Activated CD4-positive, alpha-beta T cell treated with anti-CD3 and anti-CD28 coated beads, Interleukin-2, amount 50 U/mL, for 16 hours (primary cell): ENCODE measurements at regions not wholly inside any gene's neighbourhood (a gene's known extent, or its start where the extent isn't known, plus 50 kb on each side); places are given as distances from the start of the nearest gene placed in this dataset.
"Not testable (repeated sequence)": the region's sequence is repeated elsewhere in the genome, so short reads cannot be mapped to it uniquely, and the experiment has no call there.

Source experiments
- DNase-seq: peaks from one replicate; pipeline ENCODE4 v3.0.0-alpha.2; 2020

DNA sequence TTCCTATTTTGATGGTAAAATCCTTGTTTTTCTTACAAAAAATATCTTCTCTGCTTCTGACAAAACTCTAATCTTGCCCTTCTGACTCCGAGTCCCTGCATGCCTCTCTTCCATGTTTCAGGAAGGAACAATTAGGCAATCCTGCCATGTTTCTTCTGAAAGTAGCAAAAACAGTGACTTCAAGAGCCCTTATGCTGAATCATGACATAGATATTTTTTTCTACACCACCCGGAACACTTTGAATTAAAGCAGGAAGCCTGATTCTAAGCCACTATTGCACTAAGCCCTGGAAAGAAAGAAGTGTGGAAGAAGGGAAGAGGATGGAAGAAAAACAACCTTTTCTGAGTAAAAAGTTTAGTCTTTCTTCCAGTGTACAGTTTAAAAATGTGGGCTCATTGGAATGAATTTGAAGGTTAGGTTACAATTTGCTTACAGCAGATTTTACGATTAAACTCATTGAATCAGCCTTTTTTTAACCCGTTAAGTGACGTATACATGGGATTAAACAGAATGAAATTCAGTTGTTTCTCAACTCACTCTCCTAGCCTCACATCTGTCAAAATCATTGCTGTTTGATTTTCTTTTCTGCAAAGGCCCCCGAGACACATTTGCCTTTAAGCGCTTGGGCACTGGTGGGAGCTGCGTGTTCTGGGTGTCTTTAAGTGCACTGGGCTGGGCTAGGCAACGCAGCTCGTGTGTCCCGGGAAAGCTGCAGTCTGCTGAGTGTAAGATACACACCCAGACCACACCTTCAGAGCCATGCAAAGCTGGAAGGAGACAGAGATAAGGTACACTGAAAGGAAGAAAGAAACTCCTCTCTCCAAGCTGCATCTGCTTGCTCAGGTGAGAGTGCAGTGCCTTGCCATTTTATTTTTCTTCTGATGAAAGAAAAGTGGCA lies 159.4 kb upstream of the CITED2 start:
- peak; percentile 18 for DNase-seq

DNA sequence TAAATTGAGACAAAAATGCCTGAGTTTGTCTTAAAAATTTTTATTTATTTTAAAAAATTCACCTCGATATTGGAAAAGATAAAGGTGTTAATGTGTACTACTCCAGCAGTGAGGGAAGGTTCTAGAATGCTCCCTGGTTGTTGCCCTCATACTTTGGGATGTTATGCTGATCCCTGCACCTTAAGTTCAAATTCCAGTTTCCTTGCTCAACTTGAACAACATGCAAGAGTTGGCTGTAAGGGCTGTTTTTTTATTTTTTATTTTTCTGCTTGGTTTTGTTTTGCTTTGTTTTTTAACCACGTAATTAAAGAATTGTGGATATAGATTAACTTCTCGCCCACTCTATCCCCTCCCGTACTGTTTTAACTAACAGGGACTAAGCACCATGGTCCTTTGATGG lies 158.7 kb upstream of the CITED2 start:
- no peak for DNase-seq

DNA sequence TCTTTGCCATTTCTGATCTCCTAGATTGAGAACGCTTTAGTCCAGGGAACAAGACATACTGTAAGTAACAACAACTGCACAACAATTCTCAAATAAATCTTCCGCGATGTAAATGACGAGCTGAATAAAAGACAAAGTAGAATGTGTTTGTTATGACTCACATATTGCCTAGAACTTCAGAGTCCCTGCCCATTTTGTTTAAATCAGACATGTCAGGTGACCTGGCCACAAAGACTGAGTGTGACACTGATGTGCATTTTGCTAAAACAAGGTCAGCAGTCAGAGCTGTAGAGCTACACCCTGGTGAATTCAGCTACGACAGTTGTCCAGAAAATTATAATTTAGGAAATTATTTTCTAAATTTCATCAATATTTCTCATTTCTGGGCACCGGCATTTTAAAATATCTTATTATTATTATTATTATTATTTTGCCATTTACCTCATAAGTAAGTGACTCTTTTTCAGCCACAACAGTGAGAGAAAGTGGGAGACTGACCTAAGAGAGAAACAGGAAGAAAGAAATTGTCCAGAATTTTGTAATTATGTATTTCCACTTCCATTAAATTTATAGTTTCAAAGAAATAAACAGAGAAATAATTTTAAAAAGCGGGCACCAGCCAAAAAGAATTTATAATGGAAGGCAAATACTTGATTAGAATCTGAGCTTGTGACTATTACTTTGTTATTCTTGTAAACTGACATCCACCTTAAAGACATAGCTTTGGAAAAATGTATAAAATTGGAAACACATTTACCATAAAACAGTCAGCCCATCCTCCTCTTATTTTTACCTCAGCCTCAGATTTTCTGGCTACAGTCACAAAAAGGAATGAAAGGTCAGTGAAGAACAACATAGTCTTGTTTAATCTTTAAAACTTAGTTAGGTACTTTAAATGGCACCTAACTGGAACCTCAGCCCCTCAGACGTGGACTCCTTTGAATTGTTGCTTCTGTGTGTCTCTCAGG lies 157.0 kb upstream of the CITED2 start:
- DNase-seq = peak; percentile 87

DNA sequence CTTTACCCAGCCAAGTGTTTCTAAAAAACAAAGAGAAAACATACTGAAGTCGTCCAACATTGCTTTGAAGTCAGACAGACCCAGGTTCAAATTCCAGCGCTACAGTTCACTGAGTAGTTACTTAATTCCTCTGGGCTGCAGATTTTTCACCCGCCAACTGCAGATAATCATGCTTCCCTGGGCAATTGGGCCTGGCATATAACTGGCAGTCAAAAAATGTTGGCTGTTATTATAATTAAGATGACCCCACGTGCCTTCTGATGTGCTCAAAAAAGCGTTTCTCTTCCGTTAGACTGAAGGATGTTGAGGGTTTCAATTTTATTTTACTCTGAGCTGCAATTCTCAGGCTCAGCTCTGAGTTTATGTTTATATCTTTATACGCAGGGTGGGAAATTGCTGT lies 156.1 kb upstream of the CITED2 start:
- DNase-seq = peak; percentile 45

DNA sequence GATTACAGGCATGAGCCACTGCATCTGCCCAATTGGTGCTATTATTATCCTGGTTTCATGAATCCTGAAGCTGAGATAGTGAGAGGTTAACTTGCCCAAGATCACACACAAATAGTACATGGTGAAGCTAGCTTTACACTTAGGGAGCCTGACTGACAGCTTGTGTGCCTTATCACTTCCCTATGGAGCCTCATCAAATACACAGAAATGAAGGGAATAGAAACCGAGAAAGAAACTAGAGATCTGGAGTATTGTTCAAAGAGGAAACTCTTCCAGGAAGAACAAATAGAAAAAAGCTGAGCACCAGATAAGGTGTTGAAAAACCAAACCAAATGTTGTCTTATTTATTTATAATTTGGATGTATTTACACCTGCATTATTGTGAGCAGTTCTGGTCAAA lies 155.0 kb upstream of the CITED2 start:
- no peak for DNase-seq

DNA sequence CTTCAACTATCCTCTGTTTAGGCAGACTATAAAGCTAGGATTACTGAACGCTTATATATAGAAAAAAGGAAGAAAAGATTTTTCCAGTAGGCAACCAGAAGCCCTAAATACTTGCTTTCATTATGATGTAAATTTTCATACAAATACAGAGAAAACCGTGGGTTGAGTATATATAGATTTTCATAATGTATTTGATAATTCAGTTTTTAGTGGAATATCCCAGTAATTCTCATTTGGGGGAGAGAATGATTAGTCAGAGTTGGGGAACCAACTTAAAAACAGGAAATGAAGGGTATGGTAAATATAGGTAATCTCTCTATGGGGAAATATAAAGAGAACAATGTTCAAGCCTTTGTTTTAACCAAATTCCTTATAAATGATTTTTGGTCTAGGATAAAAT lies 154.0 kb upstream of the CITED2 start:
- DNase-seq = no peak

DNA sequence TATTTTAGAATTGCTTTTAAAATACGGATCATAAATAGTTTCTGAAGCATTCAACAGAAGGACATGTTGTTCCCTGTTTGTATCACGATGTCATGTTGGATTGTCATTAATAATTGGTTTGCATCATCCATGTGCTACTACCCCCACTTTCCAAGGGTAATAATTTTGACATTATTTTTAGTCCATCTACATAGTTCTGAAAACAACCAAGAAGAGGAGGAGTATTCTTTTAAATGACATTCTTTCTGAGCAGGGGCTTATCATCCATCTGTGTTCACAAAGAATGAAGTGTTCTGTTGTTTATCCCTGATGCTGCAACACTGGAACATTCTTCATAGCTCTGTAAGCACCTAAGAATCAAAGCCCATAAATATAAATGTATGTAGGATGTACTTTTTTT lies 151.0 kb upstream of the CITED2 start:
- no peak for DNase-seq

DNA sequence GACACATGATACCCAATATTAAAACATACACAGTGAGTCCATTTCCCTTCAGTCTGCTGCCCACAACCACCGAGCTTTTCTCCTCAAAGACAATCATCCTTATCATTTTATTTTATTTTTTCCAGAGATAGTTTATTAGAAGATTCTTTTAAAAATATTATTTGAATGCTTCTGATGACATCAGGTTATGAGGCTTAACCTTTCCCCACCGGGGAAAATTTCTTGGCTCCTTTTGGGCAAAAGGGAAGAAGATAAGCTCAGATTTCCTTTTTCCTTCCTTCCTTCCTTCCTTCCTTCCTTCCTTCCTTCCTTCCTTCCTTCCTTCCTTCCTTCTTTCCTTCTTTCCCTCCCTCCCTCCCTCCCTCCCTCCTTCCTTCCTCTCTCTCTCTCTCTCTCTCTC lies 149.5 kb upstream of the CITED2 start:
- DNase-seq = no peak

DNA sequence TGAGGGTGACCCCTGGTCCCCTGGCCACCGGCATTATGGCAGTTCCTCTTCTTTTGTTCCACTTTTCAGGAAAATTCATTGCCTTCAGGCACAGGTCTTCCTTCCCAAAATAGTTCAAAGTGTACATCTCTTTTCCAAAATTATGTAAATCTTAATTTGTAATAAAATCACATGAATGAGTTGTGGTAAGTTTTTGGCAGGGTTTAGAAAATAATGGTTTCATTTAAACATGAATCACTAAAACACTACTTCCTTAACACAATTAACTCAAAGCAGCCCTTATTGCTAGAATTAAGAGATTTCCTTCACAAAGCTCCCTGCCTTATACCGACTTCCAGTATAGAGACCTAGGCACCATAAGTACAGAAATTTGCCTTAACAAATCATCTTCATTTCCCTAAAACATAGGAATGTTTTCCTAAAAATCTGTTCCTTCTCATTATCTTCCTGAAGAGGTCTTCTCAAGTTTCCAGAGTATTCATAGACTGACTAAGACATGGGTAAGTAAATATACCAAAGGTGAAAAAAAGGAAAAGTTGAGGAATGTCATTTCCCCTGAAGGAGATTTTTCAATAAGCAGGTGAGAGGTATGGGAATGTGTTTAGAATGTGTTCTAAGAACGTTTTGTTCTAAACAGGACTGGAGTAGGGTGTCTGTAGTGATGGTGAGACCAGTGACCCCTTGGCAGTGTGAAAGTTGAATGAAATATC lies 148.2 kb upstream of the CITED2 start:
- no peak for DNase-seq

DNA sequence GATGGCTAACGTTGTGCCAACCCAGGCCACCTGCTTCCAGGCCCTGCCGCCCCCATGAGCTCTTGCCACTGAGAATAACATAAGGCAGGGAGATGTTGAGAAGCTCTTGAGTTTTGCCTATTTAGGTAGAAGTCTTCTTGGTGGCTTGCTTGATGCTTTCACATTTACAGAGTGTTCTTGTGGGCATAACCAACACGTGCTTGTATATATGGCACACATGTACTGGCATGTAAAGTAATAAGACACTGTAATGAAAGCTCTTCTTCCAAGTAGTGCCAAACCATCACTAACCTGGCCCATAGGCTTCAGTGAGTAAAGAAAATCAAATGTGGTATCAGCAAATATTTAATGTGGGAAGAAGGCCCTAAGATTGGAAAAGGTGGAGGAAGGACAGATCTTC lies 146.9 kb upstream of the CITED2 start:
- no peak for DNase-seq

DNA sequence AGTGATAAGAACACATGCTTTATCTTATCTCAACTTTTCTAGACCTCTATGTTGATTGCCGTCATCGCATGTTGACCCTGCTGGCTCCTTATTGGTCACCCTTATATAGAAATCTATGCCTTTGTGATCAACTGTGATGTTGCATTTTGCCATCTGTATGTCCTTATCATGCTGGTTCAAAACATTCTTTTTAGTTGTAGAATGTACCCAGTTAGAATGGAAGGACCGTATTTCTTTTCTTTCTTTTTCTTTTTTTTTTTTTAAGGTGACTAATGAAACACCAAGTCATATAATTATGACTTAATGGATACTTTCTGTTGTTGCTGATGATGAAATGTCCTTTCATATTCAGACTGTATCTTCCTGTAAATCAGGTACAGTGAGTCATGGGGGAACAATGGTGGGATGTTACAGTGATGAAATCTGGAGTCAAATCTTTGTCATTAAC lies 145.9 kb upstream of the CITED2 start:
- peak; percentile 39 for DNase-seq

DNA sequence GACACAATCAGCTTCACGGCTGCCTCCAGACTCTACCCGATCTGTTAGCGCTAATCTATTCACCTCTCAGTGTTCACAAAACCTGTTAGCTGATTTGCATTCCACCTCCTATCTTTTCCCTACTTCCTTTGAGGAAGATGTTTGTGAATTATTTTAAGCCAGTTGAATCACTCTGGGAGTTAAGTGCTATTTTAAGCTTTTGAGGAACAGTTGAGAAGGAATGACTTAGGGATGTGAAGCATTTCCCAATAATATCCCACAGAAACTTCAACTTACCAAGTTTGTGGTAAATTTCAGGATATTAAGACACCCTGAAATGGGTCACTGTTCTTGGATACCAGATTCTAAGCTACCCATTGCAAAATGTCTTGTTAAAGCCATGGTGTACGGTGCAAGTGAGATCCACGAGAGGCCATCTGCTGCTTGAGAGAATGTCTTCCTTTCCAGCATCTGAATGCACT lies 145.2 kb upstream of the CITED2 start:
- DNase-seq = no peak

DNA sequence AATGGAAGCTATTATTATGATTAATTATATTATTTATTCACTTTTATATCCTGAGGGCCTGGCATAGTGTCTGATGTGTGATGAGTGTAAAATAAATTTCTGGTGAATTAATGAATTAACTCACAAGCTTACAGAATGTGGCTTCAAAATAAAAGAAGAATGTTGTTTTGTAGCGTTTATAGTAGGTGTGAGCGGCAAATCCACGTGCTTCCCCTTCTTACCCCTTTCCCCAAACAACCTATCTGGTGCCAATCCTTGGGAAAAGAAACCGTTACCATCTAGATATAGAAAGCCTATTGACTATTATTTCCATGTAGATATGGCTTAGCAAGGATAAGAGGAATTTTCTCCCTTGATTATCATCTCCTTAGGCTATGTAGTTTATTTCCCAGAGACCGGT lies 144.6 kb upstream of the CITED2 start:
- DNase-seq = no peak

DNA sequence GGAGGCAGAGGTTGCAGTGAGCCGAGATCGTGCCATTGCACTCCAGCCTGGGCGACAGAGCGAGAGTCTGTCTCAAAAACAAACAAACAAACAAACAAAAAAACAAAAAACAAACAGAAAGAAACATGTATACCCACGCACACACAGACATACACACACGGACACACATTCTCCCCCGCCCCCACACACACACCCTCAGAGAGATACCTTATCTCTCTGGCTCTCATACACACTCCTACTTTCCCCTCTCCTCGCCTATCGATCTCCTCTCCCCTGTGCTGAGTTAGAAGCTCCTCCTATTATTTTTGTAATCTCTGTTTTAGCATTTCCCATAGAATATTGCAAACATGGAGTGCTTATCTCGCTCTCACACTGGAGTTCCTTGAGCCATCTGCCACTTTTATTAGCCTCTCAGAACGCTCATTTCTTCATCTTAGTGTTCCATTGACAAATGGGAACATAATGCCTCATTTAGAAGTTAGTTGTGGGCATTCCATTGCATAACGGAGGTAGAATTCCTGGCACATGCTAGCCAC lies 144.2 kb upstream of the CITED2 start:
- DNase-seq = no peak

DNA sequence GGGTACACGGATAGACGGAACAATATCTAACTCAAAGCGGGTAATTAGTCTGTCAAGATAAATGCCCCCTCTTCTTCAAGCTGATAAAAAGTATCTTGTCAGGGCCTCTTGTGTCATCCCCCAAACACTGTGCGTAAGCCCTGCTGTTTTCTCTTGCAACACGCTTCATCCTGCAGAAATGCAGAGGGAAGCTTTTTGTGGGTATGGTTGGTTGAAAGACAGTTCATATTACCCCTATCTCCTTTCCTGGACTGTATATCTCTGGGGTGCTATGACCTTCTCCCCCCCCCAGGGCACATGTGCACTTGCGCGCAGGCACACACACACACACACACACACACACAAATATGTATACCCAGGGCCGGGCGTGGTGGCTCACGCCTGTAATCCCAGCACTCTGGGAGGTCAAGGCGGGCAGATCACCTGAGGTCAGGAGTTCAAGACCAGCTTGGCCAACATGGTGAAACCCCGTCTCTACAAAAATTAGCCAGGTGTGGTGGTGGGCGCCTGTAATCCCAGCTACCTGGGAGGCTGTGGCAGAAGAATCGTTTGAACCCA lies 143.6 kb upstream of the CITED2 start:
- not testable (repeated sequence) for DNase-seq

DNA sequence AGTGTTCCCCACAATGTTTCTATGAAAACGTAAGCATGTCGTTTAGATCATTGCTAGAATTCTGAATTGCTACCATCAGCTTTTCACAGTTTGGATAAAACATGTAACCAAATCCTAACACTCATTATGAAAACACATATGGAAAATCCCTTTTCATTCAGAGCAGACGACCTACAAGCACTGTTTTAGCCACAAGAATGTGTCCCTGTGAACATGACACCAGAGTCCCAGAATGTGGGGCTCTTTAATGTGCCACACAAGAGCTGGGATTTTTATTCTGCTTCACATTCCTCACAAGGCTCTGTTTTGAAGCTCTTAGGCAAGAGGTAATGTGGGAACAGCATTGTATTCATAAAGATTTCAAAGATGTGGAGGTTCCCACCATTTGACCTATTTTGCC lies 141.1 kb upstream of the CITED2 start:
- DNase-seq = peak; percentile 66

DNA sequence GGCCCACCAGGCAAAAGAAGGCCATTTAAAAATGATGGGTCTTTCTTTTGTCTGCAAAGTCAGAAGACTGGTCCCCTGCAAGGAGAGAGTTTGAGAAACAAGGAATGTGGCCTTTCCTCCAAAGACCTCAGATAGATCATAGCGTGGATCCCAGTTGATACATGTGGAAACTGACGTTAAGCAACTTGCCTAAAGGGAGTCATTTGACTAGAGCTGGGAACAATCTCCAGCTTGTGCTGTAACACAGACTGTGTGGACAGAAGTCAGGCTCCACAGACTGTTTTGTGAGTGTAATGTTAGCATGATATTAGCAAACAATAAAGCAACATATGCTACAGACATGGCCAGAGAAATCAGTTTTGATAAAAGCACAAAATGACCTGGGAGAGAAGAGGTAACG lies 140.4 kb upstream of the CITED2 start:
- DNase-seq = no peak

DNA sequence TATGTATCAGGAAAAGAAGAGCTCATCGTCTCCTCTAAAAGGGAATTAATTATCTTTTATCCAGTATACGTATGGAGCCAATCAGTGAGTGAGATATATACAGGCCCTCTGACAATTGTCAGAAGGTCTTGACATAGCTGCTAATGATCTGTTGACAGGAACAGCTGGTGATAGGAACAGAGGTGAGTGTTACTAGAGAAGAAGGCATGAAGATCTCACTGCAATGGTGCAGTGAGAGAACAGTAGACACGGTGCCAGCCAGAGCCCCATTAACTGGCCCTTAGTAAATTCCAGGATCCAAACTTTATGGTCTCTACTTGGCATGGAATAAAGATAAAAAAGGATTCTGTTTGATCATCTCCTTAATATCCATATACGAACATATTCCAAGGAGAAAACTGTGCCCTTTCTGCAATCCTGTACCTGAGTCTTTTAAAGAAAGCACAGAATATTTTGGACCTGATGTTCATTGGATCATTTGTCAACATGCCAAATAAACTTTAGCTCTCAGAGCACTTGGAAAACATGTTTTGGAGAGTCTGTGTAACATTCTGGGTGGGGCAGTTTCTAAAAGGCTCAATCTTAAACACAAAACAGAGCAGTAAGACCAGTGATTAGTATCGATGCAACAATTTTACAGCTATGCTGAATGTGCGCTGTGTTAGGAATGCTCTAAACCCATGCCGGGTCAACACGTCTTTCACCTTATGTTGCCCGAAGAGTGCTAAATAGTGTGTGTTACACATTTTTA lies 135.8 kb upstream of the CITED2 start:
- DNase-seq = no peak

DNA sequence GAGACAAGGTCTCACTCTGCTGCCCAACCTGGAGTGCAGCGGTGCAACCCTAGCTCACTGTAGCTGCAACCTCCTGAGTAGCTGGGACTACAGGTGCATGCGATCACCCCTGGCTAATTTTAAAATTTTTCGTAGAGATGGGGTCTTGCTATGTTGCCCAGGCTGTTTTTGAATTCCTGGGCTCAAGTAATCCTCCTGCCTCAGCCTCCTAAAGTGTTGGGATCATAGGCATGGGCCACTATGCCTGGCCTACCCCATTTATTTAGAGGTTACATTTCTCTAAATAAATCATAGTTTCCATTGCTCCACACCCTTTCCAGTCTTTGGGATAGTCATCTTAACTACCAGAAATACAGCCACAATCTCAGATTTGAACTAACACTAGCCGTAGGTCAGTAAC lies 134.7 kb upstream of the CITED2 start:
- DNase-seq = no peak

DNA sequence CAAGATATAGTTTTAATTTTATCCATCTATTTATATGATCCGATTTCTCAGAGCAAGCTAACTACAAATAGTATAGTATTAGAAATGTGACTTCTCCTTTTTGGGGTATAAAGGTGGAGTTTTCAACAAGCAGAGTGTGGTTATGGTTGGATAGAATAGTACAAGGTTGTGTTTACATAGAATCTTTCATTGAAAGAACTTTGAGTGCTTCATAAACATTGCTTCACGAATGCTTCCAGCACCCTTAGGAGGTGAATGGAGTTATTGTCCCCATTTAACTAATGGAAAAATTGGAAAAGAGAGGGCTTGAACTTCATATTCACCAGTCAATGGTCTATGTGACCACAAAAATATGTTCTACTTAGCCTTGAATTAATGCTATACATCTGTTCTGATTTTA lies 134.1 kb upstream of the CITED2 start:
- no peak for DNase-seq

DNA sequence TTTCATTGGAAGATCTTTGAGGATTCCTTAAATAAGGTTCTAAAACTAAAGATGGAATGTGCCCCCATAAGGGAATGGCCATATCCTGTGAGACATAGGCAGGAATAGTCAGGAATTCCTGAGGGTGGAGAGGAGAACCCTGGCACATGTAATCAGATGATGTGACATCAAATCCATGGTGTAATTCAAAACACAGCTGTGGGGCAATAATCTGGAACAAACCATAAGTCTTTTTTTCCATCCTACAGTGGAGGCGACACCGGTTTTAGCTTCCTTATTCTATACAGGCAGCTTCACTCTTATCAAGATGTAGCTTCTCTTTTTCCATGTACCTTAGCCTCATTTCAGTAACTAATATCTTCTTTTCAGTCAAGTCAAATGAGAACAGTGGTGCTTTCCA lies 133.6 kb upstream of the CITED2 start:
- no peak for DNase-seq

DNA sequence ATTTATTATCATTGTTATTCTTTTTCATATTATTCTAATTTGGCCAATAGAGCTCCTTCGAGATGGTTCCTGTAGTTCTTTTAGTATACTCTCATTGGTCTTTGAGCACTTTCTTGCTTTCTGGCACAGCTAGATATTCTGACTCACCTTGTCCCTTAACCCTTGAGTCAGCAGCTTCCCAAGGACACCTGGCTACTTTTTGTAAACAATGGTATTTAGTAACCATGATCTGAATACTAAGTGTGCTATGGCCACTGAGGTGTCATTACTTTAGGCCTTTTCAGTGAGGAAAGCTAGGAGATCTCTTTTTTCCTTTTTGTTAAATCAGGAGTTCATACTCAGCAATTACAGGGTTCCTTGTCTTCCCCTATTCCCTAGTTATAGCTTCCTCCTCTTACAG lies 126.5 kb upstream of the CITED2 start:
- DNase-seq = no peak
